Activated T-cell treated with anti-CD3 and anti-CD28 coated beads, Interleukin-2, amount 50 U/mL, for 1 hour (primary cell): ENCODE measurements at regions not wholly inside any gene's neighbourhood (a gene's known extent, or its start where the extent isn't known, plus 50 kb on each side); places are given as distances from the start of the nearest gene placed in this dataset.
"Not testable (repeated sequence)": the region's sequence is repeated elsewhere in the genome, so short reads cannot be mapped to it uniquely, and the experiment has no call there.

Source experiments
- DNase-seq: peaks from one replicate; pipeline ENCODE4 v3.0.0-alpha.2; 2020

DNA sequence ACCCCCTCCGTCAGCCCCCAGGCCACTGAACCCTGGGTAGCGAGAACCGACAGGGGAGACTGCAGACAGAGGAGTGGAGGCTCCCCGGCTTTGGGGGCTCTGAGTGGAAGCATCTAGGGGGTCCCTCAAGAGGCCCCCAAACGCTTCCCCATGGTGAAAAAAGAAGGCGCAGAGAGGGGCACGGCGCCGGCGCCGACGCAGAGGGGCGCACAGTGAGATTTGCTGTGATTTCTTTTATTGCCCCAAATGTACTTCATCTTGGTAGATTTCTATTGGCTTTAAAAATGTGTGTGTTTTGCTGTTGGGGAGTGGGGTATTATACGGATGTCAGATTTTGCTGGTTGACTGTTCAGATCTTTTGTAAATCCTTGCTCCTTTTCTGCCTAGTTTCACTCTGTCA, 392.9 kb downstream of the GOLGA6L6 start:
- DNase-seq = not testable (repeated sequence)

- DNase-seq = not testable (repeated sequence)
Observed at GRCh38 chr15:20148008-20148407, 393.6 kb downstream of the GOLGA6L6 start.

DNA sequence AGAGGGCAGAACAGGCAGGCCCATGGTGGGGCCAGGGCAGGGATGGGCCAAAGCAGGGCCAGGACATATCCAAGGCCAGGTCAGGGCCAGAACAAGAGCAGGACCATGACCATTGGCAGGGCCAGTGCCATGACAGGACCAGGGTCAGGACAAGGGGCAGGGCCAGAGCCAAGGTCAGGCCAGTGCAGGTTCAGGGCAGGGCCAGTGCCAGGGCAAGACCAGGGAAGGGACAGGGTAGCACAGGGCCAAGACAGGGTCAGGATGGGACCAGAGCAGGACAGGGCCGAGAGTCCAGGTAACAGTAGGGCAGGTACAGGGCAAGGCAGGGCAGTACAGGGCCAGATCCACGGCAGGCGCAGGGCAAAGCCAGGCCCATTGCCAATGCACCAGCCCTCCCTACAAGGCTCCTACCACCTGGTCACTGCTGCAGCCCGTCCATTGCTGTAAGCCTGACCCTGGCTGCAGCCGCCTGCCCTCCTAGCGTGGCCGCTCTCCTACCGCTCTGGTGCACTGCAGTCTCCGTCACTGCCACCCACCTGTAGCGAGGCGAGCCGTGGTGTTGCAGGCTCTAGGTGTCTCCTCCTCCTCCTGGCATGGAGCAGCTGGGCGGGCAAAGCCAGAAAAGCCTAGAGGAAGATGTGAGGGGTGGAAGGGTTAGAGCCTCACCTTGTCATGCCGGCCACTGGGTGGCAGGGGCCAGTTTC, 397.1 kb downstream of the GOLGA6L6 start:
- not testable (repeated sequence) for DNase-seq

GRCh38 chr15:20142906-20143305, 398.7 kb downstream of the GOLGA6L6 start:
- not testable (repeated sequence) for DNase-seq

DNA sequence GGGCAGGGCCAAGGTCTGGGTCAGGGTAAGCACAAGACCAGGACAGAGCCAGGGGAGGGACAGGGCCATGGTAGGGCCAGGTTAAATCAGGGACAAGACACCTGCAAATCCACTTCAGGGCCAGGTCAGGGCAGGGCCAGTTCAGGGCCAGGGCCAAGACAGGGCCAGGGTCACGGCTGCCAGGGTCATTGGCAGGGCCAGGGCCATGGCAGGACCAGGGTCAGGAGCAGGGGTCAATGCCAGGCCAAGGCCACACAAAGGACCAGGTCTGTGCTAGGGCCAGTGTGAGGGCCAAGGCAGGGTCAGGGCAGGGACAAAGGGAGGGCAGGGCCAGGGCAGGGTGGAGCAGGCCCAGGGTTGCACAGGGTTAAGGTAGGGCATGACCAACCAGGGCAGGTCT, 399.2 kb downstream of the GOLGA6L6 start:
- DNase-seq = not testable (repeated sequence)

DNA sequence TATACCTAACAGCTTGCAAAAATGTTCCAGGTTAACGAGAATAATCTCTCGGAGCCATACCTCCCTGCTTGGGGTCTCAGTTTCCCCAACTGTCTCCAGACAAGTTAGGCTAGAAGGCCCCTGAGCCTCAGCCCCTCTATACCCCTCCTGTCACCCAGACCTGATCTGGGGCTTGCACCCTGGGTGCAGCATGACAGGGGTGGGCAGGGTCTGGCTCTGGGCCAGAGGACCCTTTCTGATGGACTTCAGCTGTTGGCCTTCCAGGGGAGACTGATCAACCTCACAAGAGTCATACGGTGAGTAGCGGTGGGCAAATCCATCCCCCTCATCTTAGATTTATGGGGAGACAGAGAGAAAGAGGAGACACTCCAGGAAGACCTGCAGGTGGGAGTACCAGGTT, 416.9 kb downstream of the GOLGA6L6 start:
- DNase-seq = not testable (repeated sequence)

DNA sequence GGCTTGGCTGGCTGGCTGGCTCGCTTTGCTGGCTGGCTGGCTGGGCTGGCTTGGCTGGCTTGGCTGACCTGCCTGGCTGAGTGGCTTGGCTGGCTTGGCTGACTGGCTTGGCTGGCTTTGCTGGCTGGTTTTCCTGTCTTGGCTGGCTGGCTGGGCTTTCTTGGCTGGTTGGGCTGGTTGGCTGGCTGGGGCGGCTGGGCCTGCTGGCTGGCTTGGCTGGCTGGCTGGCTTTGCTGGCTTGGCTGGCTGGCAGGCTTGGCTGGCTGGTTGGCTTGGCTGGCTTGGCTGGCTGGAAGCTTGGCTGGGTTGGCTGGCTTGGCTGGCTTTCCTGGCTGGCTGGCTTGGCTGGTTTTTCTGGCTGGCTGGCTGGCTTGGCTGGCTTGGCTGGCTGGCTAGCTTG, 435.6 kb downstream of the GOLGA6L6 start:
- DNase-seq = no peak

DNA sequence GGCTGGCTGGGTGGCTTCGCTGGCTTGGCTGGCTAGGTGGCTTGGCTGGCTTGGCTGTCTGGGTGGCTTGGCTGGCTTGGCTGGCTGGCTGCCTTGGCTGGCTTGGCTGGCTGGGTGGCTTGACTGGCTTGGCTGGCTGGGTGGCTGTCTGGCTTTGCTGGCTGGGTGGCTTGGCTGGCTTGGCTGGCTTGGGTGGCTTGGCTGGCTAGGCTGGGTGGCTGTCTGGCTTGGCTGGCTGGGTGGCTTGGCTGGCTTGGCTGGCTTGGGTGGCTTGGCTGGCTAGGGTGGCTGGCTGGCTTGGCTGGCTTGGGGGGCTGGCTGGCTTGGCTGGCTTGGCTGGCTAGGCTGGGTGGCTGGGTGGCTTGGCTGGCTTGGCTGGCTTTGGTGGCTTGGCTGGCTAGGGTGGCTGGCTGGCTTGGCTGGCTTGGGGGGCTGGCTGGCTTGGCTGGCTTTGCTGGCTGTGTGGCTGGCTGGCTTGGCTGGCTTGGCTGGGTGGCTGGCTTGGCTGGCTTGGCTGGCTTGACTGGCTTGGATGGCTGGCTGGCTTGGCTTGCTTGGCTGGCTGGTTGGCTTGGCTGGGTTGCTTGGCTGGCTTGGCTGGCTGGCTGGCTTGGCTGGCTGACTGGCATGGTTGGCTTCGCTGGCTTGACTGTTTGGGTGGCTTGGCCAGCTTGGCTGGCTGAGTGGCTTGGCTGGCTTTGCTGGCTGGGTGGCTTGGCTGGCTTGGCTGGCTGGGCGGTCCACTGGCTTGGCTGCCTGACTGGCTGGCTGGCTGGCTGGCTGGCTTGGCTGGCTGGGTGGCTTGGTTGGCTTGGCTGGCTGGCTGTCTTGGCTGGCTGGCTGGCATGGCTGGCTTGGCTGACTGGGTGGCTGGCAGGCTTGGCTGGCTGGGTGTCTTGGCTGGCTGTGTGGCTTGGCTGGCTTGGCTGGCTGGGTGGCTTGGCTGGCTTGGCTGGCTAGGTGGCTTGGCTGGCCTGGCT, 436.3 kb downstream of the GOLGA6L6 start:
- DNase-seq = peak; percentile 22

DNA sequence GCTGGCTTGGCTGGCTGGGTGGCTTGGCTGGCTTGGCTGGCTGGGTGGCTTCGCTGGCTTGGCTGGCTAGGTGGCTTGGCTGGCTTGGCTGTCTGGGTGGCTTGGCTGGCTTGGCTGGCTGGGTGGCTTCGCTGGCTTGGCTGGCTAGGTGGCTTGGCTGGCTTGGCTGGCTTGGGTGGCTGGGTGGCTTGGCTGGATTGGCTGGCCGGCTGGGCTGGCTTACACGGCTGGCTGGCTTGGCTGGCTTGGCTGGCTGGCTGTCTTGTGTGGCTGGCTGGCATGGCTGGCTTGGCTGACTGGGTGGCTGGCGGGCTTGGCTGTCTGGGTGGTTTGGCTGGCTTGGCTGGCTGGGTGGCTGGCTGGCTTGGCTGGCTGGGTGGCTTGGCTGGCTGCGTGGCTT, 437.0 kb downstream of the GOLGA6L6 start:
- DNase-seq = peak; percentile 29

DNA sequence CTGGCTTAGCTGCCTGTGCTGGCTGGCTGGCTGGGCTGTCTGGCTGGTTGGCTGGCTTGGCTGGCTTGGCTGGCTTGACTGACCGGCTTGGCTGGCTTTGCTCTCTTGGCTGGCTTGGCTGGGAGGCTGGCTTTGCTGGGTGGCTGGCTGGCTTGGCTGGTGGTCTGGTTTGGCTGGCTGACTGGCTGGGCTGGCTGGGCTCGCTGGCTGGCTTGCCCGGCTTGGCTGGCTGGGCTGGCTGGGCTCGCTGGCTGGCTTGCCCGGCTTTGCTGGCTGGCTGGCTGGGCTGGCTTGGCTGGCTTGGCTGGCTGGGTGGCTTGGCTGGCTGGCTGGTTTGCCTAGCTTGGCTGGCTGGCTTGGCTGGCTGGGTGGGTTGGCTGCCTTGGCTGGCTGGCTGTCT, 438.7 kb downstream of the GOLGA6L6 start:
- DNase-seq = peak; percentile 25

DNA sequence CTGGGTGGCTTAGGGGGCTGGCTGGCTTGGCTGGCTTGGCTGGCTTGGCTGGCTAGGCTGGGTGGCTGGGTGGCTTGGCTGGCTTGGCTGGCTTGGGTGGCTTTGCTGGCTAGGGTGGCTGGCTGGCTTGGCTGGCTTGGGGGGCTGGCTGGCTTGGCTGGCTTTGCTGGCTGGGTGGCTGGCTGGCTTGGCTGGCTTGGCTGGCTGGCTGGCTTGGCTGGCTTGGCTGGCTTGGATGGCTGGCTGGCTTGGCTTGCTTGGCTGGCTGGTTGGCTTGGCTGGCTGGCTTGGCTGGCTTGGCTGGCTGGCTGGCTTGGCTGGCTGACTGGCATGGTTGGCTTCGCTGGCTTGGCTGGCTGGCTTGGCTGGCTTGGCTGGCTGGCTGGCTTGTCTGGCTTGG, 439.4 kb downstream of the GOLGA6L6 start:
- DNase-seq = peak; percentile 24

DNA sequence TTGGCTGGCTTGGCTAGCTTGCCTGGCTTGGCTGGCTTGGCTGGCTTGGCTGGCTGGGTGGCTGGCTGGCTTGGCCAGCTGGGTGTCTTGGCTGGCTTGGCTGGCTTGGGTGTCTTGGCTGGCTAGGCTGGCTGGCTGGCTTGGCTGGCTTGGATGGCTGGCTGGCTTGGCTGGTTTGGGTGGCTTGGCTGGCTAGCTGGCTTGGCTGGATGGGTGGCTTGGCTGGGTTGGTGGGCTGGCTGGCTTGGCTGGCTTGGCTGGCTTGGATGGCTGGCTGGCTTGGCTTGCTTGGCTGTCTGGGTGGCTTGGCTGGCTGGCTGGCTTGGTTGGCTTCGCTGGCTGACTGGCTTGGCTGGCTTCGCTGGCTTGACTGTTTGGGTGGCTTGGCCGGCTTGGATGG, 440.3 kb downstream of the GOLGA6L6 start:
- DNase-seq = not testable (repeated sequence)

- not testable (repeated sequence) for DNase-seq
Observed at GRCh38 chr15:20100604-20101270, 440.9 kb downstream of the GOLGA6L6 start.

GRCh38 chr15:20095699-20096303, 445.8 kb downstream of the GOLGA6L6 start:
- DNase-seq = not testable (repeated sequence)

GRCh38 chr15:20089541-20089940, 452.1 kb downstream of the GOLGA6L6 start:
- DNase-seq = not testable (repeated sequence)

DNA sequence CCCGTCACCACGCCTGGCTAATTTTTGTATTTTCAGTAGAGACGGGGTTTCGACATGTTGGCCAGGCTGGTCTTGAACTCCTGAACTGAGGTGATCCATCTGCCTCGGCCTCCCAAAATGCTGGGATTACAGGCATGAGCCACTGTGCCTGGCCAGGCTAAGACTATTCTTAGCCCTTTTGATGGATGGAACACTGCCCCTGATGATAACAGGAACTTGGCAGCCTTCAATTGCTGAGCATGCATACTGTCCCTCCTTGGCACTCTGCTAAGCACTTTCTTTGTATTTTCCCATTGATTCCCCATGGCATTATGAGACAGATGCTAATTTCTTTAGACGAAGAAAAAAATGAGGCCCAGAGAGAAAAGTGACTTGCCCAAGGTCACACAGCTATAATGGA, 457.6 kb downstream of the GOLGA6L6 start:
- DNase-seq = not testable (repeated sequence)

DNA sequence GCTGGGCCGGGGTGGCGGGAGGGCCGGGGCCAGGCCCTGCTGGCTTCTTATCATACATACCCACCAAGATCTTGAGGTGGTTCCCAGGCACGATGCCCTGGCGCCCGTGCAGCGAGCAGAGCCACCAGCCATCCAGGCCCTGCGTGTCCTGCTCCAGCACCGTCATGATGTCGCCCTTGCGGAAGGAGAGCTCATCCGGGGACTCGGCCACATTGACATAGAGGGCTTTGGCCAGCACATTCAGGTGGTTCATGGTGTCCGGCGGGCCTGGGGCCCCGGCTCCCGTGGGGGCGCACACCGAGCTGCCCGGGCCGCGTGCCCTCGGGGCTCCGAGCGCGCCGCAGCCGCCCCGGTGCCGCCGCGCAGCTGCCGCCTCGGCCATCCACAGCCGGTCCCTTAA, 467.5 kb downstream of the GOLGA6L6 start:
- not testable (repeated sequence) for DNase-seq

- DNase-seq = not testable (repeated sequence)
Observed at GRCh38 chr15:20069043-20069442, 472.6 kb downstream of the GOLGA6L6 start.

- not testable (repeated sequence) for DNase-seq
Observed at GRCh38 chr15:20066173-20066572, 475.4 kb downstream of the GOLGA6L6 start.

DNA sequence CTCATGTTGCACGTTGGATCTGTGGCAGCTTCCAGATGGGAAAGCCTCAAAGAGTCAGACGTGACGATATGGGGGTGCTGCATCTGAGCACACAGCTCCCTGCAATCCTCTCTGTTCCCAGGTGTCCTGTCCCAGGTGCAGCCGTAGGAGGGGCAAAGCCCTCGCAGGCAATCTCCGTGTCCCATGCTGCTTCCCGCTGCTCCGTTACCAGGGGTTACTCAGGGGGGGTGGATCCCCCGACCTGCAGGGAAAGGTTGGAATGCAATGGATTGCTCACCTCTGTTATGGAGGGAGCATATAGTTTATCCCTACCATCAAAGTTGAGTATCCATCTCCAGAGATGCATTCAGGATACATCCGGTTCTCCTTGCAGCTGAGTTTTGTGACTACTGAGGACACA, 476.1 kb downstream of the GOLGA6L6 start:
- DNase-seq = not testable (repeated sequence)

DNA sequence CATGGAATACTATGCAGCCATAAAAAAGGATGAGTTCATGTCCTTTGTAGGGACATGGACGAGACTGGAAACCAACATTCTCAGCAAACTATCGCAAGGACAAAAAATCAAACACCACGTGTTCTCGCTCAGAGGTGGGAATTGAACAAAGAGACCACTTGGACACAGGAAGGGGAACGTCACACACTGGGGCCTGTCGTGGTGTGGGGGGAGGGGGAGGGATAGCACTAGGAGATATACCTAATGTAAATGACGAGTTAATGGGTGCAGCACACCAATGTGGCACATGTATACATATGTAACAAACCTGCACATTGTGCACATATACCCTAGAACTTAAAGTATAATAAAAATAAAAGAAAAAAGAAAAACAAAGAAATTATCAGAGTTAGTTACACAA, 478.4 kb downstream of the GOLGA6L6 start:
- not testable (repeated sequence) for DNase-seq

DNA sequence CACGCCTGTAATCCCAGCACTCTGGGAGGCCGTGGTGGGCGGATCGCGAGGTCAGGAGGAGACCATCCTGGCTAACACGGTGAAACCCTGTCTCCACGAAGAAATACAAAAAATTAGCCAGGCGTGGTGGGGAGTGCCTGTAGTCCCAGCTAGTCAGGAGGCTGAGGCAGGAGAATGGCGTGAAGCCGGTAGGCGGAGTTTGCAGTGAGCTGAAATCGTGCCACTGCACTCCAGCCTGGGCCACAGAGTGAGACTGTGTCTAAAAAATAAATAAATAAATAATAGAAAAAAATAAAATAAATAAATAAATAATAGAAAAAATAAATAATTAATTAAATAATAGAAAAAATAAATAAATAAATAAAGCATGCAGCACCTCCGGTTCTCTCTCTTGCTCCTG, 480.8 kb downstream of the GOLGA6L6 start:
- not testable (repeated sequence) for DNase-seq

GRCh38 chr15:20056871-20057270, 484.7 kb downstream of the GOLGA6L6 start:
- DNase-seq = not testable (repeated sequence)
